ENCODE measurements at regions not wholly inside any gene's neighbourhood (a gene's known extent, or its start where the extent isn't known, plus 50 kb on each side); places are given as distances from the start of the nearest gene placed in this dataset.

GRCh38 chr3:182216311-182216970 is 504.7 kb downstream of the SOX2 start:
- TF ChIP-seq, protein P1, sequence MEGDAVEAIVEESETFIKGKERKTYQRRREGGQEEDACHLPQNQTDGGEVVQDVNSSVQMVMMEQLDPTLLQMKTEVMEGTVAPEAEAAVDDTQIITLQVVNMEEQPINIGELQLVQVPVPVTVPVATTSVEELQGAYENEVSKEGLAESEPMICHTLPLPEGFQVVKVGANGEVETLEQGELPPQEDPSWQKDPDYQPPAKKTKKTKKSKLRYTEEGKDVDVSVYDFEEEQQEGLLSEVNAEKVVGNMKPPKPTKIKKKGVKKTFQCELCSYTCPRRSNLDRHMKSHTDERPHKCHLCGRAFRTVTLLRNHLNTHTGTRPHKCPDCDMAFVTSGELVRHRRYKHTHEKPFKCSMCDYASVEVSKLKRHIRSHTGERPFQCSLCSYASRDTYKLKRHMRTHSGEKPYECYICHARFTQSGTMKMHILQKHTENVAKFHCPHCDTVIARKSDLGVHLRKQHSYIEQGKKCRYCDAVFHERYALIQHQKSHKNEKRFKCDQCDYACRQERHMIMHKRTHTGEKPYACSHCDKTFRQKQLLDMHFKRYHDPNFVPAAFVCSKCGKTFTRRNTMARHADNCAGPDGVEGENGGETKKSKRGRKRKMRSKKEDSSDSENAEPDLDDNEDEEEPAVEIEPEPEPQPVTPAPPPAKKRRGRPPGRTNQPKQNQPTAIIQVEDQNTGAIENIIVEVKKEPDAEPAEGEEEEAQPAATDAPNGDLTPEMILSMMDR (IDR thresholded peaks at IDR 0.05): no peak
- ATAC-seq (ENCODE audit: low FRiP score) (no peak), DNase-seq (ENCODE audit: low spot score) (no peak)

DNA sequence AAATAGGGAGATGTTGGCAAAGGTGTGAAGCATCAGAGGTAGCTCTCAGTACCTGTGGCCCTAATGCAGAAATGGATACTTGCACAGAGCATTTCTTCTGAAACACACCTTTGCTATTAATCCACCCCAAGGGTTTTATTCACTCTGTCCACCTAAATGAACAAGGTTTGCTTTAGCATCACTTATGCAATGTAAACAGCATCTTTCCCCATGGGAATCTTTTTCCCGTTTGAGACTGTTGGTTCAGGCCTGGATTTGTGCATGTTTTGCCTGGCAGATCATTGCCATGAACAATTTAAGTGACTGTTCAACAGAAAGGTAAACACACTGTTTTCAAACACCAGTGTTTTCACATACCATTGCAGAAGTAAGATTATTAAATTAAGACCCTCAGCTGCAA is 508.3 kb downstream of the SOX2 start:
- DNase-seq (ENCODE audit: low spot score): no peak
- TF ChIP-seq, protein P1 (IDR thresholded peaks at IDR 0.05): no peak
- no peak for ATAC-seq (ENCODE audit: low FRiP score)

DNA sequence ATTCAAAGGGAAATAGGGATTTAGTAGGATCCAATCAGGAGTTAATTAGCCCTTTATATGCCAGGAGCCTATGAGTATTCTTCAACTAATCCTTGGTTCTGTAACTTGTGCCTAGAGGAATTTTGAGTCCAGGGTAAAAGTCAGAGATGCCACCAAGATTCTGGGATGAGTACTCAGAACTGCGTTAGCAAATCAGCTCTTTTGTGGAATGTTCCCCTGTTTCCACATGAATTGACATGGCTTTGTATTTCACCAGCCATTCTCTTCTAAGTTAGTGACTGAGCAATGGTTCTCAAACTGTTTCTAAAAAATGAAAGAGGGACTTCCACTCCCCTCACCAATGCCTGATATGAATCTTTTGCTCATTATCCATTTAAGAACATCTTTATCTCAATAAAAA is 508.7 kb downstream of the SOX2 start:
- no peak for ATAC-seq (ENCODE audit: low FRiP score)
- TF ChIP-seq, protein P1 (IDR thresholded peaks at IDR 0.05): no peak
- DNase-seq (ENCODE audit: low spot score): no peak

DNA sequence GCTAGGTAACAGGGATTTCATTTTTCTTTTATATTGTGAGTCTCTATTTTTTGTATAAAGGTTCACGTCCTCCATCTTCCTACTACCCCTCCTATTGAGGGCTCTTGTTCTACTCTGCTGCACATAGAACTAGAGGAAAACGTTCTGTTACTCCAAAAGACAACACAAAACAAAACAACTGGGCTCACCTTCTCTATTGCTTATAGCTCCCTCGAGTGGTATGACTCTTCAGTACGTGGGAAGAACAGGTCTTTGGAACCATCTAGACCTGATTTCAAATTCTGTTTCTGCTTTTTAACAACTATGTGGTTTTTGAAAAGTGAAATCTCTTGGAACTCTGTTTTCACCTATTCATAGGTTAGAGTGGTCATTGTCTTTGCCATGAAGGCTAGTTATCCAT is 515.3 kb downstream of the SOX2 start:
- TF ChIP-seq, protein P1 (IDR thresholded peaks at IDR 0.05): no peak
- ATAC-seq (ENCODE audit: low FRiP score): no peak

GRCh38 chr3:182233405-182233804 is 521.7 kb downstream of the SOX2 start:
- TF ChIP-seq, protein P1 (IDR thresholded peaks at IDR 0.05): no peak
- no peak for DNase-seq (ENCODE audit: low spot score)
- ATAC-seq (ENCODE audit: low FRiP score): no peak

More for the DNA sequence above, 515.3 kb downstream of the SOX2 start:
- DNase-seq (ENCODE audit: low spot score): no peak

GRCh38 chr3:182233957-182234356 is 522.2 kb downstream of the SOX2 start:
- ATAC-seq (ENCODE audit: low FRiP score) (no peak), DNase-seq (ENCODE audit: low spot score) (no peak)
- TF ChIP-seq, protein P1 (IDR thresholded peaks at IDR 0.05): no peak

GRCh38 chr3:182234881-182235280 is 523.2 kb downstream of the SOX2 start:
- TF ChIP-seq, protein P1 (IDR thresholded peaks at IDR 0.05): no peak
- DNase-seq (ENCODE audit: low spot score): no peak
- ATAC-seq (ENCODE audit: low FRiP score): no peak
